DOHH2 (cell line): ENCODE measurements at regions not wholly inside any gene's neighbourhood (a gene's known extent, or its start where the extent isn't known, plus 50 kb on each side); places are given as distances from the start of the nearest gene placed in this dataset.
"Not testable (repeated sequence)": the region's sequence is repeated elsewhere in the genome, so short reads cannot be mapped to it uniquely, and the experiment has no call there.

Experiments used
- H3F3A ChIP-seq: fragments of 200-600 bp; sonication (generic), shearing (Covaris generic); 2 replicates; pipeline ENCODE4 v1.6.0; 2016; ENCODE audit warnings: antibody characterized with exemption, mild to moderate bottlenecking; ENCODE audit not compliant: control insufficient read depth, insufficient read depth
- H3K27ac ChIP-seq: fragments of 200-600 bp; sonication (generic); 2 replicates; pipeline ENCODE4 v1.5.1; 2014; ENCODE audit warnings: low read depth, mild to moderate bottlenecking, low read length, moderate library complexity
- H3K27me3 ChIP-seq: fragments of 200-600 bp; sonication (generic); 2 replicates; pipeline ENCODE4 v1.6.1; 2014; ENCODE audit warnings: mild to moderate bottlenecking, low read length, mixed read lengths; ENCODE audit not compliant: control insufficient read depth
- H3K36me3 ChIP-seq: fragments of 200-600 bp; sonication (generic); 2 replicates; pipeline ENCODE4 v1.6.1; 2014; ENCODE audit warnings: mild to moderate bottlenecking, low read length, moderate library complexity, mixed read lengths; ENCODE audit not compliant: control insufficient read depth
- H3K4me1 ChIP-seq: fragments of 200-600 bp; sonication (generic); 2 replicates; pipeline ENCODE4 v1.6.1; 2014; ENCODE audit warnings: mild to moderate bottlenecking, low read length, mixed read lengths; ENCODE audit not compliant: control insufficient read depth
- H3K4me2 ChIP-seq: fragments of 200-600 bp; sonication (generic); 2 replicates; pipeline ENCODE4 v1.6.0; 2014; ENCODE audit warnings: mild to moderate bottlenecking, low read length, moderate library complexity
- H3K4me3 ChIP-seq: fragments of 200-600 bp; sonication (generic); 2 replicates; pipeline ENCODE4 v1.5.1; 2014; ENCODE audit warnings: mild to moderate bottlenecking, low read length, mixed read lengths
- H3K79me2 ChIP-seq: fragments of 200-600 bp; sonication (generic); 2 replicates; pipeline ENCODE4 v1.6.1; 2014; ENCODE audit warnings: mild to moderate bottlenecking, low read length, mixed read lengths; ENCODE audit not compliant: control insufficient read depth
- H3K9me2 ChIP-seq: fragments of 200-600 bp; sonication (generic); replicated peaks from 2 replicates; pipeline ENCODE4 v1.6.1; 2014; ENCODE audit warnings: mild to moderate bottlenecking, low read length, mixed read lengths; ENCODE audit not compliant: control insufficient read depth
- H3K9me3 ChIP-seq: fragments of 200-600 bp; sonication (generic); 2 replicates; pipeline ENCODE4 v1.6.1; 2014; ENCODE audit warnings: antibody characterized with exemption, low read length, mixed read lengths; ENCODE audit not compliant: control insufficient read depth, insufficient read depth
- H4K20me1 ChIP-seq: fragments of 200-600 bp; sonication (generic); 2 replicates; pipeline ENCODE4 v1.6.0; 2014; ENCODE audit warnings: low read depth, mild to moderate bottlenecking, antibody characterized with exemption, low read length, moderate library complexity; ENCODE audit not compliant: control insufficient read depth, insufficient read depth
- CTCF ChIP-seq: fragments of 200-600 bp; sonication (generic); IDR thresholded peaks from one replicate; pipeline ENCODE4 v1.5.1; 2014; ENCODE audit warnings: antibody characterized with exemption, mild to moderate bottlenecking, low read depth, low read length; ENCODE audit not compliant: poor library complexity, severe bottlenecking
- EZH2phosphoT487 ChIP-seq: fragments of 200-600 bp; sonication (generic); IDR thresholded peaks from 2 replicates; pipeline ENCODE4 v1.6.1; 2017; ENCODE audit warnings: borderline replicate concordance, mild to moderate bottlenecking, antibody characterized with exemption, low read length, moderate library complexity, mixed read lengths

DNA sequence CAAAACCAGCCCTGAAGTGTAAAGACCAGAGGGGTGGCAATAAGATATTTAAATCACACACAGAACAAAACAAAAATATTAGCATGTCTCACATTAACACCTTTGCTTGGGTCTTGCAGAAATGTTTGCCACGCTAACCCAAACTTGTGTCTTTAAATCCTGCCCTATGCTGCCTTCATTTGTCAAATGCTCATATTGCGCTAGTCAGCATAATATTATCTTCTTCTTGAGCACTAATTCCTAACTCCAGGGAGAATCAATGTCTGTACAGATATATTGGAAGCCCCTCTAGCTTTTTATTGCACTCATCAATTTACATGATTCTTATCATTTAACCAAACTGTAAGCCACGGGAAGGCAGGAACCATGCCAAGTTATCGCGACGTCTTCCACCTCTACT is 614.8 kb upstream of the SOX9 start:
- no peak overlapping the region for H3K4me3 ChIP-seq
- TF ChIP-seq EZH2phosphoT487 (no peak), CTCF (no peak)
- no peaks in the 10 kb centered on the region for H3K9me3 ChIP-seq

DNA sequence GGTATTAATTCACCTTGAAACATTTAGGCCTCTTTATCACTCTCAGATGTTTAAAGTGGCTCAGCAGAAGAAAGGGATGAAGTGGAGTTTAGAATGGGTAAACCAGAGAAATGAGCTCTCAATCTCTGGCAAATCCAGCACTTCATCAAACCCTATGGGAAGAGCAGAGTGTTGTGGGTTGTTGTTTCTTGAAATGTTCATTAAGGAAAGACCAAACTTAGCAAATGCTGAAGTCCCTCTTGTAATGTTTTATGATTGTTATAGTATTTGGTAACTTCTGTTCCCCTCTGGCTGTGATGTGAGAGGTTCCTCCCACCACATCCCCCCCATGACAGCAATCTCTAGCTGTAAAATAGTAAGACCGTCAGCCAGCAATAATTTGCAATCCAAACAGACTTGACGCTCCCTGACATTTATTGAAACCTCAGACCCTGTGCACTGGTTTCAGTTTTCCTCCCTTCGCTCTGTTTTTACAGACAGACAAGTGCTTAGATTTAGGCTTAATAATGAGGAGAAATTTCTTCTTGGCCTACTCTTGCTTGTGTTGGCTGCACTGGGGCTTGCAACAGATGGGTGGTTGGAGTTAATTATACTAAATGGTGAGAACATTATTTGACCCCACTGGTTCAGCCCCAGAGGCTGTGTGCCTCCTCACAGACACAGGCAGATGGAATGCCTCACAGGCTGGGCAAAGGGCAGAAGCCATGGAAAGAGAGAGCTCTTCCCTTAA is 609.4 kb upstream of the SOX9 start:
- TF ChIP-seq CTCF (no peak), EZH2phosphoT487 (no peak)
- no peaks in the 10 kb centered on the region for H3K9me3 ChIP-seq
- H3K27ac ChIP-seq: no peak overlapping the region
- no peak overlapping the region for H3K4me2 ChIP-seq
- H3K79me2 ChIP-seq: no peaks in the 10 kb centered on the region
- no peaks in the 10 kb centered on the region for H3K9me2 ChIP-seq
- no peaks in the 10 kb centered on the region for H3K36me3 ChIP-seq
- no peaks in the 10 kb centered on the region for H3K27me3 ChIP-seq
- no peaks in the 10 kb centered on the region for H4K20me1 ChIP-seq
- no peaks in the 10 kb centered on the region for H3F3A ChIP-seq
- H3K4me1 ChIP-seq: no peaks in the 10 kb centered on the region
- no peak overlapping the region for H3K4me3 ChIP-seq

More for the DNA sequence above, 614.8 kb upstream of the SOX9 start:
- Histone ChIP-seq H4K20me1 (no peaks in the 10 kb centered on the region), H3K9me2 (no peaks in the 10 kb centered on the region), H3F3A (no peaks in the 10 kb centered on the region), H3K4me1 (no peaks in the 10 kb centered on the region), H3K27me3 (no peaks in the 10 kb centered on the region), H3K36me3 (no peaks in the 10 kb centered on the region), H3K4me2 (no peak overlapping the region), H3K27ac (no peak overlapping the region), H3K79me2 (no peaks in the 10 kb centered on the region)

DNA sequence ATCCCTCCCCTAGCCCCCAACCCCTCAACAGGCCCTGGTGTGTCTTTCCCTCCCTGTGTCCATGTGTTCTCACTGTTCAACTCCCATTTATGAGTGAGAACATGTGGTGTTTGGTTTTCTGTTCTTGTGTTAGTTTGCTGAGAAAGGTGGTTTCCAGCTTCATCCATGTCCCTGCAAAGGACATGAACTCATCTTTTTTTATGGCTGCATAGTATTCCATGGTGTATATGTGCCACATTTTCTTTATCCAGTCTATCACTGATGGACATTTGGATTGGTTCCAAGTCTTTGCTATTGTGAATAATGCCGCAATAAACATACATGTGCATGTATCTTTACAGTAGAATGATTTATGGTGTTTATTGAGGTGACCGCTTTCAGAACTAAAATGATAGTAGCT is 607.1 kb upstream of the SOX9 start:
- not testable (repeated sequence) for H3K4me2 ChIP-seq, H3K4me3 ChIP-seq, H3K27ac ChIP-seq, H3K9me3 ChIP-seq, H3K9me2 ChIP-seq, H3F3A ChIP-seq, H3K79me2 ChIP-seq, H3K27me3 ChIP-seq, H3K4me1 ChIP-seq, H3K36me3 ChIP-seq, H4K20me1 ChIP-seq

- H3K36me3 ChIP-seq: no peaks in the 10 kb centered on the region
- H3F3A ChIP-seq: no peaks in the 10 kb centered on the region
- H4K20me1 ChIP-seq: no peaks in the 10 kb centered on the region
- TF ChIP-seq CTCF (no peak), EZH2phosphoT487 (no peak)
- no peaks in the 10 kb centered on the region for H3K79me2 ChIP-seq
- no peak overlapping the region for H3K4me2 ChIP-seq
- no peak overlapping the region for H3K4me3 ChIP-seq
- no peaks in the 10 kb centered on the region for H3K4me1 ChIP-seq
- no peaks in the 10 kb centered on the region for H3K9me2 ChIP-seq
- H3K27ac ChIP-seq: no peak overlapping the region
- H3K27me3 ChIP-seq: no peaks in the 10 kb centered on the region
- no peaks in the 10 kb centered on the region for H3K9me3 ChIP-seq
These were observed 604.7 kb upstream of the SOX9 start for GRCh38 chr17:71516149-71516548.
